GM21717 (cell line): ENCODE measurements at regions not wholly inside any gene's neighbourhood (a gene's known extent, or its start where the extent isn't known, plus 50 kb on each side); places are given as distances from the start of the nearest gene placed in this dataset.

Source experiments
- ATAC-seq: cut with Tn5 transposase; IDR thresholded peaks from one replicate; pipeline ENCODE4 v1.9.1; 2021; ENCODE audit warnings: mild to moderate bottlenecking, moderate library complexity; ENCODE audit not compliant: unreplicated experiment

DNA sequence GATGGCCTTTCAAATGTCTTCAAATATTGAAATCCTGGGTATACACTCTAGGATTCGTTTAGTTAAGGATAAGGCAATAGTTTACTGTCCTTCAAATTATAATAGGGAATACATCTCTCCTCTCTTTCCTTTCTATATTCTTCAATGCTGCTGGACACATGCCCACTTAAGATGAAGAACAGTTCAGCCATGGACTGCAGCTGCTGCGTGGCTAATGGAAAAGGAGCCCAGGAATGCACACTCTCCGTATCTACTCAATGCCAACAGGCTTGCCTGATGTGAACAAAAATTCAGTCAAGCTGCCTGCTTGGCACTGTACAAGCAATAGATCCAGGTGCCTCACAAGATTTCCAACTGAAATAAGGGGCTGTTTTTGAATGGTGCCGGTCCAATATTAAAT, 321.2 kb upstream of the LYPLAL1 start:
- ATAC-seq = no peak

DNA sequence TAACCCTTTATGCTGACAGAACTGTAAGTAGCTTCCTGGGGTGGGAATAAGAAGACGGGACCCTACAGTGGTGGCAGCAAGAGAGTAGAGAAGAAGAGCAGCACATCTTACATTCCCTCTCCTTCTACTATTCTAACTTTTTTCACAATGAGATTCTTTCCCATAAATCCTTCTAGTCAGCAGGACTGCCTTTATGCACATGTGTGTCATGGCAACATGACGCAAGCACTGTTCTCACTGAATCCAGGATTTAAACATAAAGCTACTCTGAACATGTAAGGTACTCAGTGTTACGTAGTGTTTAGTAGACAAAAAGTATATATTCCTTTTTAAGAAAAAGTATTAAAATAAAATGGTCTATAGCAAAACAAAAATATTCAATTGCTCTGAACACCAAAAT, 309.7 kb upstream of the LYPLAL1 start:
- no peak for ATAC-seq

- ATAC-seq = no peak
Measured at GRCh38 chr1:218865591-218865990, 308.1 kb upstream of the LYPLAL1 start.

DNA sequence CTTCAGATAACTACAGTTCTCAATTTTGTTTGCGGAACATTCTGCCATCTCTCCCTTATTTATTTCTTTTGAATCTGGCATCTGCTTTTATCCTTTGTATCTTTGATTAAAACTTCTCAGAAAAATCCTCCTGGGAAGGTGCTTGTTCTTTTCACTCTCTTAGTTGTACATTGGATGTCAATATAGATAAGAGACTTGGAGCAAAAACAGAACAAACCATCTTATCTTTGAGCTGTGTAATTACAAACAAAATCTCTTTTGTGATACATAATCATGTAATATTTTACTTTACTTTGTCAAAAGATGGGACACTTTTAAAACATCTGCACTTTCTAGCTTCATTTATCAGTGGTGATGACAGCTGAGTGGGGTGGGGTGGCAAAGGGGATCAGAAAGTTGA, 307.2 kb upstream of the LYPLAL1 start:
- ATAC-seq = no peak

DNA sequence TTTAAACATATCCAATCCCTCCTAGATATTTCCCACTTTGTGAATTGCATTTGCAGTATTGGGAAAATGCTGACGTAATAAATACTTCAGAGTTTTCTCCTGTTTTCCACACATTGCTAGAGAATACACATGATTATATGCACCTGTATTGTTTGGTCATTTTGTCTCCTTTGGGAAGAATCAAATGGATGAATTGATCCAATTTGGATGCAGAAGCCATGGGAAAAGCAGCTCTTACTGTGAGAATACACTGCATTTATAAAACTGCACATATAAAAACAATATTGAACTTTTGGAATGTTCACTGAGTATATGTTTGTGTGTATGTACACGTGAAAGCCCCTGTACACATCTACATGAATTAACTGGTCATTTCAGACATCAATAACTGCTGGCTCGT, 306.6 kb upstream of the LYPLAL1 start:
- ATAC-seq = no peak

DNA sequence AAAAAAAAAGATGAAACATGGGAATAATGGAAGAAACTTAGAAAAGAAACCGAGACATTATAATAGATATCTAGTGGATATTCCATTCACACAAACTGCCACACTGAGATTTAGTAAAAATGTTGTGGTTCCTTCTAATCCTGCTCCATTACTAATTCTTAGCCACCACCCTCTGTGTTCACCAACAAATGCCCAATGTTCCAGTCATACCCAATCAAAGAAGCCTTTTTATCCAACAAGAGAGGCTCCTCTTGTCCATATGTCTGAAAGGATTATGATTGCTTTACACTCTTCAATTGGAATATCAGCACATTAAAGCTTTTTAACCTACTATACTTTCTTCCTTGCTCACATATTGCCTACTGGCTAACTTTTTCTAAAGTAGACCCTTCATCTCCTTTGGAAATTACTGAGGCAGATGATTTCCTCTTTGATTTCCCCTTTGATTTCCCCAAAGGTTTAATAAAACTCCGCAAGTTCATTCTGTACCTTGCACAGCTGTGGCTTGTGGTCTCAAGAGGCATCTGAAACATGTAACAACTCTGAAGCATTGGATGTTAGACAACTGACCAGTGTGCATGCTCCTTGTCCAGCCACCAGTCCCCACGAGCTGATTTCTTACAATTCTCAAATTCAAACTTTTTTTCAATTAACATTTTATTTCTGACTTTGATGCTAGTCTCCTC, 305.6 kb upstream of the LYPLAL1 start:
- no peak for ATAC-seq

DNA sequence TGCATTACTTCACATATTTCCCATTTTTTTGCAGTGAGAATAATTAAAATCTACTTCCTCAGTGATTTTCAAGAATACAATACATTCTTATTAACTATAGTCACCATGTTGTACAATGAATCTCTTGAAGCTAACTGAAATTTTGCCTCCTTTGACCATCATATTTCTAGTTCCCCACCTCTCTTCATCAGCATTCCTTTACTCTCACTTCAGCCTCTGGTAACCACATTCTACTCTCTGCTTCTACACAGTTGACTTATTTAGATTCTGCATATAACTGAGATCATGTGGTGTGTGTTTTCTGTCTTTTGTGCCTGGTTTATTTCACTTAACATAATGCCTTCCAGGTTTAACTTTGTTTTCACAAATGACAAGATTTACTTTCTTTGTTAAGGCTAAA, 304.4 kb upstream of the LYPLAL1 start:
- no peak for ATAC-seq

DNA sequence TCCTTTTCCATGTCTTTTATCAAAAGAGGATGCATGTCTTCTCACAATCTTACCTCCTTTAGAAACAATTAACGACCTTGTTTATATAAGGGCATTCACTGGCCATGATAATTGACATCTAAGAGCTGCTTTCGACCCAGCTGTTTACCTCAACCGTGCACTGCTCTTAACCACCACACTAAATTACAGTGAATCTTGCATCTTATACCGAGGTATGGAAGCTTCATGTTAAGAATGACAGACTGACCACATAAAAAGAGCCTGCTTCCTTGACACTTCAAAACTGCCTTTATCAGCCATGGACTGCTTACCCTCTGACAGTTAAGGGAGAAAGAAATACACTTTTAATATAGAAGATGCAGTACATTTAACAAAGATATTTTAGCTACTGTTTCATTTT, 301.7 kb upstream of the LYPLAL1 start:
- no peak for ATAC-seq

- no peak for ATAC-seq
Measured at GRCh38 chr1:218872928-218873327, 300.8 kb upstream of the LYPLAL1 start.

- no peak for ATAC-seq
Measured at GRCh38 chr1:218874313-218874712, 299.4 kb upstream of the LYPLAL1 start.

GRCh38 chr1:218874801-218875400, 298.8 kb upstream of the LYPLAL1 start:
- ATAC-seq = no peak

DNA sequence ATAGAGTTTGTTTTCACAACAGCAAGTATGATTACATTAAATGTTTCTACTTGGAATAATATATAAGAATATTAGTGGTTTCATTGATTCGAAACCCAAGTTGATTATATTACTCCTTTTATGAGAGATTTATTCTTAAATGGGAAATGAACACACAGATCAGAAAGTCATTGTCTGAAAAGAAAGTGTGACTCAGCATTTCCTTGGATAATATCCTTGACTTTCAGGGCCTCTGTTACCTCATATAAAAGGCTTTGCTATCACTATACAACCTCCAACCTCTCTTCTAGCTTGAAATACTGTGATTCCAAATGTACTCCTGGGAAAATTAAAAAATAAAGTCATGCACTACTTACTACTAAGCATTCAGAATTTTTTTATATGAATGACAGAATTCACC, 295.3 kb upstream of the LYPLAL1 start:
- ATAC-seq = no peak

- no peak for ATAC-seq
Measured at GRCh38 chr1:218880484-218881060, 293.1 kb upstream of the LYPLAL1 start.

DNA sequence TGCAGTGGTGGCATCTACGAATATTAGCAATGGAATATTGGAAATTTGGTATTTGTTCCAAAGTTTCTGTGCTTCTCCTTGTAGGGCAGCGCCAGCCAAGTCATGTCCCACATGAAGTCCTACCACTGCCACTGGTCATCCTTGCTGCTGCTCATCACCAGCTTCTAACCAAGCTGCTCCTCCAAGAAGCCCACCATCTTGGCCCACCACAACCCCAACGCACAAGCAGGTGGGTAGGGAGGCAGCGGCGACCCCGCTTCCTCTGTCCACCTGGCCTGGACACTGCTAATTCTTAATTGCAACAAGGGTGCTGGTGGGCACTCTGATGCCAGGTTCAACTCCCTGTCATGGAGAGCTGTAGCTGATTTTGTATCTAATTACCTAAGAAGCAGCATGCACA, 291.2 kb upstream of the LYPLAL1 start:
- no peak for ATAC-seq

DNA sequence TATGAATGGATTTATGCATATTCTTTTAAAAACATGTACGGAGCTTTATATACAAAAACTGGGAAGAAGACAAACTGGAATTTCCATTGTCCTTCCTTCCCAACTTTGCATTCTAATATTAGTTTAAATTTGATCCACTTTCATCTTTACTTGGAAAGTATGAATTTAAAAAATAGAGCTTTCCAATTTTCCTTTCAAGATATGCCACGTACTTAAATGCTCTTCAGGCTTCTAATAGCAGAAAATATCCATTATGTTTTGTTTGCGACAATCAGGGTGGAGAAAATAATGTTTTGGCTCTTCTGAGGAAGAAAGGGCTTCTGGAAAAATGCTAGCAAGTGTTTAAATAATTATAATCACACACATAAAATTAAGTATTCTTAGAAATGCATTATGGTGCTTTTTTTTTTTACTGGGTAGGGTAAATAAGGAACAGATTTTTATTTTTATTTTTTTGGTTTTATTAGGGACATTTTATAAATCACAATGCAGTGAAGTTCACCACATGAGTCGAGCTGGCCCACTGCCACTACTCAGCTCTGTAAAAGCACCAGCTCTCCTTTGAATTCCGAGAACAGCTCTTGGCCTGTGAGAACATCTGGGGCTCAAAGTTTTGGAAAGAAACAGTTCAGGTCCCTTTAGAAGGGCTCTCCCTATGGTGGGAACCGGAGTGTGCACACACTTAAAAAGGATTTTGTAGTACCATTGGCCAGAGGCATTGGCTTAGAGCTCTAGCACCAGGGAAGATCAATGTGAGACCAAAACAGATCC, 287.4 kb upstream of the LYPLAL1 start:
- no peak for ATAC-seq

- no peak for ATAC-seq
Measured at GRCh38 chr1:218887141-218887925, 286.3 kb upstream of the LYPLAL1 start.

- ATAC-seq = no peak
Measured at GRCh38 chr1:218890451-218890850, 283.2 kb upstream of the LYPLAL1 start.

DNA sequence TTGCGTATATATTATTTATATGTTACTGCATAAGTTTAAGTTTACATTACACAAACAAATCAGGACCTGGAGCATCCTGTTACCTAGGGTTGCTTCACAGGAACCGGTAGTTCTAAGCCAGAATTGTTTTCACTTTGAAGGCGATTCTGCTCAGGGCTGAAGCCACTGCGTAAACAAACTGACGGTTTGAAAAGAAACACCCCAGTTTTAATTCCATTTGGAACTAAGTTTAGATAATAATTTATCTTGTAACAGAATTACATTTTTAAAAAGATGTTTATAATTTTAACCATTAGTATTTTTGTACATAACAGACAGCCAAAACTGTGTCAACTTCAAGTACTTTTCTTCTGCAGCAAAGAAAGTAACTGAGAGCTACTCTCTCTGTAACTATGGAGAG, 282.1 kb upstream of the LYPLAL1 start:
- no peak for ATAC-seq

GRCh38 chr1:218895064-218895587, 278.6 kb upstream of the LYPLAL1 start:
- no peak for ATAC-seq

DNA sequence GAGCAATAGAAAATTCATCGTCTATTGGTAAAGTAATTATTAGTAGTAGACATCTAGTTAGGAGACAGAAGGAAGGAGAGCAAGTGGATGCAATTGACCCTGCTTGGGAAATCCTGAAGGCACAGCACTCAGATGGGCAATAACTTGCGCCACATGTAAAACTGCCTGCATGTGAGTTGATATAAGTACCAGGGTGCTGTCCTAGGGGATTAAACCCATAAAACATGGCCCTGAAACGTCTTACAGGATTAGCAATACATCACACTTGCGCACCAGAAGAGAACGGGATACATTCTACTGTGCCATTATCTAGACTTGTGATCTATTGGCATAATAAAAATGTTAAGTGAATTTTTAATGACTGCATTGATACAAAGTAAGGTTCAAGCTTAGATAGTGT, 277.5 kb upstream of the LYPLAL1 start:
- no peak for ATAC-seq

- ATAC-seq = no peak
Measured at GRCh38 chr1:218898921-218899320, 274.8 kb upstream of the LYPLAL1 start.
